Esophagus muscularis mucosa (tissue), 3 donors: ENCODE measurements at regions not wholly inside any gene's neighbourhood (a gene's known extent, or its start where the extent isn't known, plus 50 kb on each side); places are given as distances from the start of the nearest gene placed in this dataset.

Experiments used
- POLR2AphosphoS5 ChIP-seq, 2 donors: sonication (generic); formaldehyde crosslinking; IDR thresholded peaks; one replicate each; pipeline ENCODE4 v1.6.1; 2017; ENCODE audit warnings: antibody characterized with exemption in 2 of 2
- TF ChIP-seq, protein P1 (sequence below), 3 experiments: fragments of 200-600 bp in 2 of 3; fragments of 450-650 bp in 1 of 3; sonication (generic) in 2 of 3; IDR thresholded peaks; one replicate each; pipeline ENCODE4 v1.5.1; 2017 to 2019; ENCODE audit warnings: antibody characterized with exemption in 3 of 3, mild to moderate bottlenecking in 2 of 3, moderate library complexity in 1 of 3

DNA sequence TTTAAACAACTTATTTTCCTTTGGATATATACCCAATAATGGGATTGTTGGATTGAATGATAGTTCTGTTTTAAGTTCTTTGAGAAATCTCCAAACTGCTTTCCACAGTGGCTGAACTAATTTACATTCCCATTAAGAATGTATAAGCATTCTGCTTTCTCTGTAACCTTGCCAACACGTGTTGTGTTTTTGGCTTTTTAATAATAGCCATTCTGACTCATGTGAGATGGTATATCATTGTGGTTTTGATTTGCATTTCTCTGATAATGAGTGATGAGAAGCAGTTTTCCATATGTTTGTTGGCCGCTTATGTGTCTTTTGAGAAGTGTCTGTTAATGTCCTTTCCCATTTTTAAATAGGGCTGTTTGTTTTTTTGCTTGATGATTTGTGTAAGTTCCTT is 155.6 kb upstream of the PITX2 start:
- TF ChIP-seq POLR2AphosphoS5 (IDR thresholded peaks at IDR 0.05): no peak
- TF ChIP-seq, protein P1, sequence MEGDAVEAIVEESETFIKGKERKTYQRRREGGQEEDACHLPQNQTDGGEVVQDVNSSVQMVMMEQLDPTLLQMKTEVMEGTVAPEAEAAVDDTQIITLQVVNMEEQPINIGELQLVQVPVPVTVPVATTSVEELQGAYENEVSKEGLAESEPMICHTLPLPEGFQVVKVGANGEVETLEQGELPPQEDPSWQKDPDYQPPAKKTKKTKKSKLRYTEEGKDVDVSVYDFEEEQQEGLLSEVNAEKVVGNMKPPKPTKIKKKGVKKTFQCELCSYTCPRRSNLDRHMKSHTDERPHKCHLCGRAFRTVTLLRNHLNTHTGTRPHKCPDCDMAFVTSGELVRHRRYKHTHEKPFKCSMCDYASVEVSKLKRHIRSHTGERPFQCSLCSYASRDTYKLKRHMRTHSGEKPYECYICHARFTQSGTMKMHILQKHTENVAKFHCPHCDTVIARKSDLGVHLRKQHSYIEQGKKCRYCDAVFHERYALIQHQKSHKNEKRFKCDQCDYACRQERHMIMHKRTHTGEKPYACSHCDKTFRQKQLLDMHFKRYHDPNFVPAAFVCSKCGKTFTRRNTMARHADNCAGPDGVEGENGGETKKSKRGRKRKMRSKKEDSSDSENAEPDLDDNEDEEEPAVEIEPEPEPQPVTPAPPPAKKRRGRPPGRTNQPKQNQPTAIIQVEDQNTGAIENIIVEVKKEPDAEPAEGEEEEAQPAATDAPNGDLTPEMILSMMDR (IDR thresholded peaks at IDR 0.05): no peak
